DOHH2 (cell line): ENCODE measurements at regions not wholly inside any gene's neighbourhood (a gene's known extent, or its start where the extent isn't known, plus 50 kb on each side); places are given as distances from the start of the nearest gene placed in this dataset.

Experiments
- CTCF ChIP-seq: fragments of 200-600 bp; sonication (generic); IDR thresholded peaks from one replicate; pipeline ENCODE4 v1.5.1; 2014; ENCODE audit warnings: antibody characterized with exemption, mild to moderate bottlenecking, low read depth, low read length; ENCODE audit not compliant: poor library complexity, severe bottlenecking
- EZH2phosphoT487 ChIP-seq: fragments of 200-600 bp; sonication (generic); IDR thresholded peaks from 2 replicates; pipeline ENCODE4 v1.6.1; 2017; ENCODE audit warnings: borderline replicate concordance, mild to moderate bottlenecking, antibody characterized with exemption, low read length, moderate library complexity, mixed read lengths

- TF ChIP-seq CTCF = no peak
- TF ChIP-seq EZH2phosphoT487 = no peak
These were observed 387.8 kb downstream of the BMP2 start for GRCh38 chr20:7155282-7155681.
